ENCODE measurements at regions not wholly inside any gene's neighbourhood (a gene's known extent, or its start where the extent isn't known, plus 50 kb on each side); places are given as distances from the start of the nearest gene placed in this dataset.

GRCh38 chr3:109678600-109678999, 341.3 kb upstream of the DPPA4 start:
- no peak for DNase-seq

GRCh38 chr3:109679664-109680063, 342.3 kb upstream of the DPPA4 start:
- no peak for DNase-seq

GRCh38 chr3:109683746-109684145, 346.4 kb upstream of the DPPA4 start:
- no peak for DNase-seq

- DNase-seq, result peak in 1 of 2 experiments; percentile 3
Measured at GRCh38 chr3:109685084-109686079, 348.0 kb upstream of the DPPA4 start.

- DNase-seq, result no peak
Measured at GRCh38 chr3:109687626-109688025, 350.3 kb upstream of the DPPA4 start.

- no peak for DNase-seq
Measured at GRCh38 chr3:109696932-109697331, 359.6 kb upstream of the DPPA4 start.

GRCh38 chr3:109702252-109702651, 364.9 kb upstream of the DPPA4 start:
- peak; percentile 28 to 35 for DNase-seq

GRCh38 chr3:109702976-109703375, 365.6 kb upstream of the DPPA4 start:
- no peak for DNase-seq

- peak in 1 of 2 experiments; percentile 10 for DNase-seq
Measured at GRCh38 chr3:109705133-109705532, 367.8 kb upstream of the DPPA4 start.

- DNase-seq, result no peak
Measured at GRCh38 chr3:109707617-109708016, 370.3 kb upstream of the DPPA4 start.

- no peak for DNase-seq
Measured at GRCh38 chr3:109713288-109713687, 375.9 kb upstream of the DPPA4 start.

GRCh38 chr3:109715707-109716106, 378.4 kb upstream of the DPPA4 start:
- no peak for DNase-seq

- DNase-seq, result no peak
Measured at GRCh38 chr3:109718850-109719249, 381.5 kb upstream of the DPPA4 start.

GRCh38 chr3:109728861-109729494, 391.6 kb upstream of the DPPA4 start:
- no peak for DNase-seq

GRCh38 chr3:109731639-109732473, 394.5 kb upstream of the DPPA4 start:
- DNase-seq, result peak; percentile 65 to 69

- no peak for DNase-seq
Measured at GRCh38 chr3:109743981-109744380, 406.6 kb upstream of the DPPA4 start.

GRCh38 chr3:109772520-109772919, 435.2 kb upstream of the DPPA4 start:
- no peak for DNase-seq

- no peak for DNase-seq
Measured at GRCh38 chr3:109774108-109774507, 436.8 kb upstream of the DPPA4 start.

- no peak for DNase-seq
Measured at GRCh38 chr3:109784285-109784684, 446.9 kb upstream of the DPPA4 start.

GRCh38 chr3:109784852-109785631, 447.7 kb upstream of the DPPA4 start:
- no peak for DNase-seq

- peak; percentile 40 to 42 for DNase-seq
Measured at GRCh38 chr3:109803274-109803673, 465.9 kb upstream of the DPPA4 start.

- DNase-seq, result no peak
Measured at GRCh38 chr3:109804697-109805096, 467.4 kb upstream of the DPPA4 start.
